ENCODE measurements at regions not wholly inside any gene's neighbourhood (a gene's known extent, or its start where the extent isn't known, plus 50 kb on each side); places are given as distances from the start of the nearest gene placed in this dataset.

GRCh38 chr21:38183961-38184360 is 72.8 kb upstream of the KCNJ15 start:
- CTCF ChIA-PET, result no interaction called here
- intact Hi-C loops (cut with micrococcal nuclease) (no loop called here), in situ Hi-C loops (cut with MboI; ENCODE audit: low sequenced_read_pairs) (no loop called here), dilution Hi-C loops (cut with HindIII; ENCODE audit: low sequenced_read_pairs, unreplicated experiment) (no loop called here)
- Histone ChIP-seq H4K91ac (ENCODE audit: insufficient read depth, low read depth, low read length) (no peak overlapping the region), H4K20me1 (ENCODE audit: insufficient read depth, low read length) (no peaks in the 10 kb centered on the region), H3K36me3 (ENCODE audit: control insufficient read depth, insufficient read depth, low read length) (no peaks in the 10 kb centered on the region), H4K5ac (ENCODE audit: low read depth, low read length) (no peak overlapping the region), H3K9me3 (ENCODE audit: control insufficient read depth, insufficient read depth, low read length) (no peaks in the 10 kb centered on the region; the same call in 1 of the 2 replicates), H3K9me1 (ENCODE audit: insufficient read depth, low read length) (no peaks in the 10 kb centered on the region), H3K18ac (ENCODE audit: low read depth, low read length) (no peak overlapping the region), H2AFZ (replicated peaks; ENCODE audit: low read length, poor library complexity) (no peak overlapping the region), H3K23ac (ENCODE audit: low read depth, low read length) (no peak overlapping the region), H3K79me1 (ENCODE audit: low read depth in 1 of 2, low read length in 2 of 2) (no peaks in the 10 kb centered on the region), H2AK9ac (replicated peaks; ENCODE audit: low read depth, low read length, poor library complexity) (no peak overlapping the region), H3K27me3 (ENCODE audit: control insufficient read depth, insufficient read depth, low read length) (peaks cover 2% of the 10 kb centered on the region; the same call in 1 of the 2 replicates), H2BK5ac (ENCODE audit: low read depth, low read length, poor library complexity, severe bottlenecking) (no peak overlapping the region), H3K27ac (ENCODE audit: insufficient read depth, low read length) (no peak overlapping the region), H3K56ac (ENCODE audit: extremely low read depth, insufficient read depth, low read length) (no peak overlapping the region), H3K4ac (ENCODE audit: low read depth, low read length) (no peak overlapping the region), H2BK15ac (ENCODE audit: low read depth, low read length) (no peak overlapping the region), H2BK120ac (ENCODE audit: low read depth, low read length) (no peak overlapping the region), H3K4me3 (ENCODE audit: insufficient read depth, low read depth, low read length) (no peak overlapping the region), H3K4me1 (ENCODE audit: control insufficient read depth, insufficient read depth, low read length) (peaks cover 2% of the 10 kb centered on the region), H2AK5ac (ENCODE audit: low read depth, low read length) (no peak overlapping the region), H3K9ac (ENCODE audit: low read depth, low read length) (no peak overlapping the region), H3K14ac (replicated peaks; ENCODE audit: low read depth, low read length) (no peak overlapping the region), H3K4me2 (ENCODE audit: low read depth, low read length) (no peak overlapping the region), H2BK20ac (ENCODE audit: low read depth, low read length) (no peak overlapping the region), H4K8ac (ENCODE audit: low read depth in 2 of 2, low read length in 2 of 2) (no peak overlapping the region)
- POLR2A ChIA-PET (ENCODE audit: unreplicated experiment), result no interaction called here
- ATAC-seq (ENCODE audit: low read depth) (no peak), DNase-seq (no peak)
- WGBS, 2 experiments (ENCODE audit: extremely low coverage in 2 of 2, insufficient read length in 1 of 2), result no CpG with 5 or more reads among the region's 1 CpG
- TF ChIP-seq FOS (IDR thresholded peaks at IDR 0.05; ENCODE audit: low read depth, low read length) (no peak), RFX5 (IDR thresholded peaks at IDR 0.05; ENCODE audit: low read depth, low read length) (no peak), POLR2A (IDR thresholded peaks at IDR 0.05; ENCODE audit: low read depth, low read length) (no peak), MXI1 (IDR thresholded peaks at IDR 0.05; ENCODE audit: borderline replicate concordance, low read depth, low read length) (no peak), CEBPB (IDR thresholded peaks at IDR 0.05; ENCODE audit: low read depth, low read length) (no peak), MAZ (IDR thresholded peaks at IDR 0.05; ENCODE audit: borderline replicate concordance, low read depth, low read length) (no peak), CTCF (conservative IDR thresholded peaks at IDR 0.05; ENCODE audit: low read depth, low read length) (no peak), NFE2L2 (IDR thresholded peaks at IDR 0.05; ENCODE audit: low read depth, low read length) (no peak), SMC3 (IDR thresholded peaks at IDR 0.05; ENCODE audit: low read depth, low read length) (no peak), RCOR1 (IDR thresholded peaks at IDR 0.05; ENCODE audit: insufficient replicate concordance, low read length) (no peak), RAD21 (IDR thresholded peaks at IDR 0.05; ENCODE audit: low read length) (no peak), ELK1 (IDR thresholded peaks at IDR 0.05; ENCODE audit: borderline replicate concordance, low read depth, low read length) (no peak), CHD1 (IDR thresholded peaks at IDR 0.05; ENCODE audit: low read depth, low read length) (no peak)
- TF ChIP-seq, protein P1, sequence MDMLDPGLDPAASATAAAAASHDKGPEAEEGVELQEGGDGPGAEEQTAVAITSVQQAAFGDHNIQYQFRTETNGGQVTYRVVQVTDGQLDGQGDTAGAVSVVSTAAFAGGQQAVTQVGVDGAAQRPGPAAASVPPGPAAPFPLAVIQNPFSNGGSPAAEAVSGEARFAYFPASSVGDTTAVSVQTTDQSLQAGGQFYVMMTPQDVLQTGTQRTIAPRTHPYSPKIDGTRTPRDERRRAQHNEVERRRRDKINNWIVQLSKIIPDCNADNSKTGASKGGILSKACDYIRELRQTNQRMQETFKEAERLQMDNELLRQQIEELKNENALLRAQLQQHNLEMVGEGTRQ (IDR thresholded peaks at IDR 0.05; ENCODE audit: low read depth, low read length), result no peak
- BruUV-seq (replicated peaks), result no TSS peak

Measured in IMR-90 (cell line).